H1 (cell line): ENCODE measurements at regions not wholly inside any gene's neighbourhood (a gene's known extent, or its start where the extent isn't known, plus 50 kb on each side); places are given as distances from the start of the nearest gene placed in this dataset.

ENCODE experiments used
- BCL11A ChIP-seq, 2 experiments: IDR thresholded peaks; one replicate each; pipeline ENCODE4 v1.6.1; 2011; ENCODE audit warnings: low read depth in 2 of 2, low read length in 2 of 2, mild to moderate bottlenecking in 2 of 2
- CTBP2 ChIP-seq: IDR thresholded peaks from 2 replicates; pipeline ENCODE4 v1.7.0; 2011; ENCODE audit warnings: borderline replicate concordance, mild to moderate bottlenecking, moderate library complexity, mixed read lengths, low read length; ENCODE audit not compliant: insufficient read depth, insufficient read length
- RNF2 ChIP-seq: fragments of 200-900, 300-1000 bp; sonication (generic); IDR thresholded peaks from 2 replicates; pipeline ENCODE4 v1.7.1; 2016; ENCODE audit warnings: borderline replicate concordance, low read depth, mild to moderate bottlenecking, antibody characterized with exemption, low read length; ENCODE audit not compliant: poor library complexity, severe bottlenecking; ENCODE audit errors: missing control alignments
- SP4 ChIP-seq: IDR thresholded peaks from 2 replicates; pipeline ENCODE4 v1.6.1; 2012; ENCODE audit warnings: low read length, inconsistent platforms
- USF2 ChIP-seq: IDR thresholded peaks from 2 replicates; pipeline ENCODE4 v1.6.1; 2011; ENCODE audit warnings: low read length, improper control_type of control experiment
- ZNF274 ChIP-seq: IDR thresholded peaks from 2 replicates; pipeline ENCODE4 v1.7.0; 2012; ENCODE audit warnings: low read length, borderline replicate concordance; ENCODE audit errors: extremely low read depth

DNA sequence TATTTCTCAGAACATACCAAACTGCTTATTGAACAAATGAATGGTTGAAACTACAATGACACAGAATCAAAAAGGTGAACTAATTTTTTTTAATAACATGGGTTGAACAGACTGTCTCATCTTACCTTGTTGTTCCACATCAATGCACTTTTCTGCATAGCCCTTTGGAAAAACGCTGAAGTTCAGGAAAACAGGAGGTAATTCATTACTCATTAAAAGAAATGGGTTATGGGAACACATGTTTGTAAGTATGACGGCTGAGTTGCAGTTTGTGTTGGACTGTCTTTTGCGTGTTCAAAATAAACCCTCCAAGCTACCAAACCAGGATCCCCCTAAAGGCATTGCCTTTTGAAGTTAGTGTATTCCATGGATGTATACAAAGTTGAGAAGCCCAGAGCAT is 514.9 kb upstream of the PKN2 start (continued):
- TF ChIP-seq SP4: no peak
- TF ChIP-seq BCL11A (IDR thresholded peaks at IDR 0.05; ENCODE audit: low read depth in 2 of 2, low read length in 2 of 2): no peak
- TF ChIP-seq CTBP2: no peak
- no peak for TF ChIP-seq RNF2
- no peak for TF ChIP-seq USF2
- TF ChIP-seq ZNF274: no peak
